Stomach smooth muscle (tissue), 2 donors: ENCODE measurements at regions not wholly inside any gene's neighbourhood (a gene's known extent, or its start where the extent isn't known, plus 50 kb on each side); places are given as distances from the start of the nearest gene placed in this dataset.

ENCODE experiments used
- H3K27ac ChIP-seq: one replicate; pipeline ENCODE4 v1.7.0; 2013; ENCODE audit warnings: mild to moderate bottlenecking, low read length, inconsistent platforms
- H3K27me3 ChIP-seq, 2 donors: one replicate each; pipeline ENCODE4 v1.7.0; 2013; ENCODE audit warnings: low read length in 2 of 2; ENCODE audit not compliant: insufficient read depth in 2 of 2, control insufficient read depth in 1 of 2
- H3K36me3 ChIP-seq, 2 donors: one replicate each; pipeline ENCODE4 v1.7.0; 2013; ENCODE audit warnings: low read length in 2 of 2; ENCODE audit not compliant: control insufficient read depth in 2 of 2, insufficient read depth in 2 of 2
- H3K4me1 ChIP-seq: one replicate; pipeline ENCODE4 v1.7.0; 2013; ENCODE audit warnings: low read length; ENCODE audit not compliant: control insufficient read depth, insufficient read depth
- H3K4me3 ChIP-seq, 2 donors: one replicate each; pipeline ENCODE4 v1.7.0; 2013; ENCODE audit warnings: low read length in 2 of 2
- H3K9ac ChIP-seq, 2 donors: one replicate each; pipeline ENCODE4 v1.7.0; 2013; ENCODE audit warnings: low read length in 2 of 2, mild to moderate bottlenecking in 1 of 2
- H3K9me3 ChIP-seq, 2 donors: one replicate each; pipeline ENCODE4 v1.7.0; 2013; ENCODE audit warnings: low read length in 2 of 2; ENCODE audit not compliant: control insufficient read depth in 2 of 2
- donor health status: healthy.
- donor health status: Pancreatic carcinoma.

GRCh38 chr6:3593161-3593560 is 136.3 kb upstream of the SLC22A23 start:
- Histone ChIP-seq H3K9me3 (no peaks in the 10 kb centered on the region), H3K4me3 (no peak overlapping the region), H3K9ac (no peak overlapping the region), H3K27me3 (no peaks in the 10 kb centered on the region), H3K36me3 (no peaks in the 10 kb centered on the region), H3K27ac (no peak overlapping the region), H3K4me1 (no peaks in the 10 kb centered on the region)

GRCh38 chr6:3592371-3592941 is 135.6 kb upstream of the SLC22A23 start:
- Histone ChIP-seq H3K36me3 (no peaks in the 10 kb centered on the region), H3K4me1 (no peaks in the 10 kb centered on the region), H3K9ac (no peak overlapping the region), H3K27me3 (no peaks in the 10 kb centered on the region), H3K4me3 (no peak overlapping the region), H3K9me3 (peaks cover 0 to 3% of the 10 kb centered on the region in 2 donors), H3K27ac (no peak overlapping the region)

DNA sequence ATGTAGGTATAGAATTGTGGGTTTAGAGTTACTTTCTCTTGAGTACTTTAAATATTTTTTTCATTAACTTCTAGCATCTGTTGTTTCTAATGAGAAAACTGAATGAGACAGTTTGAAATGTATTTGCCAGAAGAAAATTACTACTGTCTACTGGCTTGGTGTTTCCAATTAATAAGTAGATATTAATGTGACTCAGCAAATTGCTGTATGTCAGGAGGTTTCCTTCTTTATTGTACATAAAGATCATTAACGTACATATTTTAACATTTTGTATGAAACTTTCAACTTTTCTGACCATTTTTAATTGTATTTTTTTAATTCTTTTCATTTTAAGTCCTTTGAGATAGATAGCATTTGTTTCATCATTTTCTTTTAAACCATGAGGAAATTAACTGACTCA is 135.1 kb upstream of the SLC22A23 start:
- Histone ChIP-seq H3K9me3 (peaks cover 0 to 3% of the 10 kb centered on the region in 2 donors), H3K36me3 (no peaks in the 10 kb centered on the region), H3K9ac (no peak overlapping the region), H3K27ac (no peak overlapping the region), H3K27me3 (no peaks in the 10 kb centered on the region), H3K4me1 (no peaks in the 10 kb centered on the region), H3K4me3 (no peak overlapping the region)

DNA sequence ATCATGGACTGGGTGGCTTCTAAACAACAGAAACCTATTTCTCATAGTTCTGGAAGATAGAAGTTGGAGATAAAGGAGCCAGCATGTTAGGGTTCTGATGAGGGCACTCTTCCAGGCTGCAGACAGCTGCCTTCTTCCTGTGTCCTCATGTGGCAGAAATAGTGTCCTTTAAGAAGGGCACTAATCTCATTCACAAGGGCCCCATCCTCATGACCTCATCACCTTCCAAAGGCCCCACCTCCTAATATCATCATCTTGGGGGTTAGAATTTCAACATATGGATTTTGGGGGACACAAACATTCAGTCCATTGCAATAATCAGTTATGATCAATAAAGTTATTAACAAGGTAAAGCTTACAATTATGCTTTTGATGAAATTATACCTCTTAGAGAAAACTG is 130.8 kb upstream of the SLC22A23 start:
- Histone ChIP-seq H3K9ac (no peak overlapping the region), H3K4me1 (no peaks in the 10 kb centered on the region)

GRCh38 chr6:3585320-3585935 is 128.6 kb upstream of the SLC22A23 start:
- no peaks in the 10 kb centered on the region for H3K27me3 ChIP-seq
- H3K27ac ChIP-seq, result no peak overlapping the region
- no peak overlapping the region for H3K9ac ChIP-seq
- no peaks in the 10 kb centered on the region for H3K4me1 ChIP-seq
- no peaks in the 10 kb centered on the region for H3K36me3 ChIP-seq
- peaks cover 0 to 3% of the 10 kb centered on the region in 2 donors for H3K9me3 ChIP-seq
- no peak overlapping the region for H3K4me3 ChIP-seq

More for the DNA sequence above, 130.8 kb upstream of the SLC22A23 start:
- Histone ChIP-seq H3K4me3 (no peak overlapping the region), H3K36me3 (no peaks in the 10 kb centered on the region), H3K27ac (no peak overlapping the region), H3K9me3 (peaks cover 0 to 3% of the 10 kb centered on the region in 2 donors), H3K27me3 (no peaks in the 10 kb centered on the region)

DNA sequence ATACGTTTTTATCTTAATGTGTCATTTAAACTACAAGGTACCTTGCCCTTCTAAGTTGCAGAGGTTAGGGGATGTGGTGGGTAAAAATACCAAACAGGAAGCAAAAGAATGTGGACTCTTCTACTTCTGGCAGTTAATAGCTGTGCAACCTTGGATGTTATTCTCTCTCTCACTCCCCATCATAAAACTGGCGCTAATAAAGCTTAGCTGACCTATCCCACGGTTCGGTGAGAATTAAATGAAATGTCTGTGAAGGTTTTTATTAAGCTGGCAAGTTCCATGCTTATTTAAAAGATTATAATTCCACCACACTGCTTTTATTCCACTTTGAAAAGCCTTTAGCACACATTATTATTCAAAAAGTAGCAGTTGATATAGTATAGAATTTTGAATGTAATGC is 127.8 kb upstream of the SLC22A23 start:
- no peaks in the 10 kb centered on the region for H3K27me3 ChIP-seq
- H3K9me3 ChIP-seq, result peaks cover 0 to 3% of the 10 kb centered on the region in 2 donors
- H3K27ac ChIP-seq, result no peak overlapping the region
- no peaks in the 10 kb centered on the region for H3K4me1 ChIP-seq
- no peak overlapping the region for H3K9ac ChIP-seq
- no peak overlapping the region for H3K4me3 ChIP-seq
- no peaks in the 10 kb centered on the region for H3K36me3 ChIP-seq

DNA sequence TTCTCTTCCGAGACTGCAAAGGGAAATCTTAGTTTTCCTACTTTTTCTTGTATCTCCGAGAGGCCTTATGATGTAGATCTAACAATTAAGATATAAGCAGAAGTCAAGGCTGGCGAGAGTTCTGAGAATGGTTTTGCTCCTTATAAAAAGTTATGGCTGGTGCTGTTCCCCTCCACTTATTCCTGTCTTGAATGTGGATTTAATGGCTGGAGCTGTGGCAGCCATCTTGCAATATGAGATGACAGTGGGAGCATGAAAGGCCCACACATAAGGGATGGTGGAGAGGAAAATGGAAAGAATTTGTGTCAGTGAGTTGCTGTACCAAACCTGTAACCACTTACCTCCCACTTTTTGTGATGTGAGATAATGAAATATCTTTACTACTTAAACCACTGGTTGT is 124.6 kb upstream of the SLC22A23 start:
- no peak overlapping the region for H3K4me3 ChIP-seq
- no peaks in the 10 kb centered on the region for H3K36me3 ChIP-seq
- no peak overlapping the region for H3K27ac ChIP-seq
- H3K9ac ChIP-seq, result no peak overlapping the region
- H3K4me1 ChIP-seq, result no peaks in the 10 kb centered on the region
- no peaks in the 10 kb centered on the region for H3K9me3 ChIP-seq
- no peaks in the 10 kb centered on the region for H3K27me3 ChIP-seq

- no peaks in the 10 kb centered on the region for H3K4me1 ChIP-seq
- no peak overlapping the region for H3K9ac ChIP-seq
- no peak overlapping the region for H3K27ac ChIP-seq
- no peaks in the 10 kb centered on the region for H3K36me3 ChIP-seq
- H3K9me3 ChIP-seq, result no peaks in the 10 kb centered on the region
- H3K27me3 ChIP-seq, result no peaks in the 10 kb centered on the region
- H3K4me3 ChIP-seq, result no peak overlapping the region
These were observed 122.9 kb upstream of the SLC22A23 start for GRCh38 chr6:3579652-3580175.

GRCh38 chr6:3578981-3579380 is 122.1 kb upstream of the SLC22A23 start:
- no peaks in the 10 kb centered on the region for H3K4me1 ChIP-seq
- no peak overlapping the region for H3K27ac ChIP-seq

DNA sequence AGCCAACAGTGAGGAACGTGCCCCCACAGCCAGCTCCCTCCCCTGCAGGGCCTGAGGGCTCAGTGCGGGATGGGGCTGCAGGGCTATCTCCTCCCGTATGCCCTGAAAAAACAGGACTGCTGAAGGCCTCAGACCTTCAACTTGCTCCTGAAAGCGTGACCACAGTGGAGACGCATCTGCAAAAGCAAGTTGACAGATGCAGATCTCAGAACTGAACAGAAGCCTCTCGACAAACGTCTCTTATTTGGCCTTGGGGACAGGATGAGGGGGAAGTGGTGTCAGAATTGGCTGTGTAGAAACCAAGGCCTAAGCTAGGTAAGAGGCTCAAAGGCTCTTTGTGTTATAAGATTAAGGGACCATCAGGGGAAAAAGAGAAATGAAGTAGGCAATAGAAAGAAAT is 120.7 kb upstream of the SLC22A23 start:
- Histone ChIP-seq H3K9ac (no peak overlapping the region), H3K27ac (no peak overlapping the region), H3K9me3 (no peaks in the 10 kb centered on the region), H3K27me3 (peaks cover 0 to 2% of the 10 kb centered on the region in 2 donors), H3K4me3 (no peak overlapping the region), H3K36me3 (no peaks in the 10 kb centered on the region), H3K4me1 (no peaks in the 10 kb centered on the region)

More at GRCh38 chr6:3578981-3579380, 122.1 kb upstream of the SLC22A23 start:
- Histone ChIP-seq H3K27me3 (peaks cover 0 to 2% of the 10 kb centered on the region in 2 donors), H3K4me3 (no peak overlapping the region), H3K9me3 (no peaks in the 10 kb centered on the region), H3K36me3 (no peaks in the 10 kb centered on the region), H3K9ac (no peak overlapping the region)

GRCh38 chr6:3575701-3576100 is 118.9 kb upstream of the SLC22A23 start:
- Histone ChIP-seq H3K4me1 (no peaks in the 10 kb centered on the region), H3K27me3 (peaks cover 0 to 2% of the 10 kb centered on the region in 2 donors), H3K36me3 (no peaks in the 10 kb centered on the region), H3K27ac (no peak overlapping the region), H3K9ac (no peak overlapping the region), H3K9me3 (no peaks in the 10 kb centered on the region), H3K4me3 (no peak overlapping the region)
